Activated CD4-positive, alpha-beta T cell treated with anti-CD3 and anti-CD28 coated beads, Interleukin-2, amount 50 U/mL, for 4 hours (primary cell): ENCODE measurements at regions not wholly inside any gene's neighbourhood (a gene's known extent, or its start where the extent isn't known, plus 50 kb on each side); places are given as distances from the start of the nearest gene placed in this dataset.

Experiments
- DNase-seq, 2 experiments: peaks; one replicate each; pipeline ENCODE4 v3.0.0-alpha.2; 2020

DNA sequence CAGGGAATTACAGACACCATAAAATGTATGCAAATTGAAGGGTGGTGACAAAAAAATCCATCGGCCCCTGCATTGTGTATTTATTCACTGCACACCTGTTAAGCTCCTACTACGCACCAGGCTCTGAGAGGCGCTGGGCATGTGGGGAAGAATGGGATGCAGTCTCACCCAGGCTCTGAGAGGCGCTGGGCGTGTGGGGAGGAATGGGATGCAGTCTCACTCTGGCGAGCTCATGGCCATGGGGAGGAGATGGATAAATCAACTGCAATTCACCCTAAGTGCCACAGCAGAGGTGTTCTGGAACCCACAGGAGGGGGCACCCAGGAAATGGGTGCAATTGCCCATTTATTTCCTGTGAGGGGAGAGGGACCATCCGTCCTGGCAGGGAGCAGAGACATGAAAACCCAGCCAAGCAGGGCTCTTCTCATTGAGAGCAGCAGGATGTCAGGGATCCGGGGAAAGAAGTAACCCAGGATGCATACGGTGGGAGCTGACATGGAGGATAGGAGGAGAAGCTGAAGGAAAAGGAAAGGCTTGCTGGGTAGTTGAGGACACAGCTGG, 798.7 kb downstream of the TBC1D22A start:
- no peak for DNase-seq

DNA sequence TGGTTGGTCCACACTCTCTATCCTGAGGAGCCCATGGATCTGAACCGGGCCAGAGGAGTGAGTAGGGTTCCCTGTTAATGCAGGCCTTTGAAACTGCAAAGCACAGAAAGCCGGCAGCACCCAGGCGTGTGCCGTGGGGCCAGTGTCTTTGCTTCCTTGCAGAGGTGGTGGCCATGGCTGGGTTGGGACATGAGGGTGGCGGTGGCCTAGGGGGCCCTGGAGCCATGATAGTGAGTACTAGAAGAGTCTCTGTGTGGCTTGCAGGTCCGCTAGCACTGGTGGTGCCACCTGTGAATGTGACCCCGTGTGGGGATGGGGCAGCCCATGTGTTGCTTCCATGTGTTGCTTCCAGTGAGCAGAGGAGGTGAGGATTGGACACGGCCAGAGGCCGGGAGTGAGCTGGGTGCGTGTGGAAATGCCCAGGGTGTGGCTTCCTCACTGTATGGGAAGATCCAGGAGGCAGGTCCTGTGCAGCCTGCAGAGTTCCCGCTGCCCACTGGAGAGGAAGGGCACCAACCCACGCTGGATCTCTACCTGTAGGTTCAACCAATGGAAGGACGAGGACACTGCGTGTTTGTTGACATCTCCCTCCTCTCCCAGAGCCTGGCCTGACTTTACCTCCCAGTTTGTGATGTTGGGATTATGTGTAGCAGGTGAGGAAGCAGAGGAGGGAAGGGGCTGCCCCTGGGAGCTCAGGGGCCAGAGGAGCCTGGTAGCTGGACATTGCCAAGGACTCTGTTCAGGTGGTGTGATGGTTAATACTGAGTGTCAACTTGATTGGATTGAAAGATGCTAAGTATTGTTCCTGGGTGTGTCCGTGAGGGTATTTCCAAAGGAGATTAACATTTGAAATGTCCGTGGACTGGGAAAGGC, 796.6 kb downstream of the TBC1D22A start:
- DNase-seq, result no peak

GRCh38 chr22:47556473-47556872, 794.0 kb downstream of the TBC1D22A start:
- no peak for DNase-seq

DNA sequence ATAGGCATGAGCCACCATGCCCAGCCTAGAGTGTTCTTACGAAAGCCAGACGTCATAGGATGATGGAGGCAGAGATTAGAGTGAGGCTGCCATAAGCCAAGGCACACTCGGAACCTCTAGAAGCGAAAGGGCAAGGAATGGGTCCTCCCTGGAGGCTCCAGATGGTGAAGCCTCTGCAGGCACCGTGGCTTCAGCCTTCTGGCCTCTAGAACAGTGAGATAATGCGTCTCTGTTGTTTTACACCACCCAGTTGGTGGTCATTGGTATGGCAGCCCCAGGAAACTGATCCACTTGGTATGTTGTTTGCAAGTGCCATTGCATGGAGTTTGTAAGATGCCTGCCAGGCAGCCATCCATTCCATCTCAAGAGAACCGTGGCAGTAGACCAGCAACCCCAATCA, 791.0 kb downstream of the TBC1D22A start:
- no peak for DNase-seq

- no peak for DNase-seq
These were observed 790.2 kb downstream of the TBC1D22A start for GRCh38 chr22:47552541-47553205.

DNA sequence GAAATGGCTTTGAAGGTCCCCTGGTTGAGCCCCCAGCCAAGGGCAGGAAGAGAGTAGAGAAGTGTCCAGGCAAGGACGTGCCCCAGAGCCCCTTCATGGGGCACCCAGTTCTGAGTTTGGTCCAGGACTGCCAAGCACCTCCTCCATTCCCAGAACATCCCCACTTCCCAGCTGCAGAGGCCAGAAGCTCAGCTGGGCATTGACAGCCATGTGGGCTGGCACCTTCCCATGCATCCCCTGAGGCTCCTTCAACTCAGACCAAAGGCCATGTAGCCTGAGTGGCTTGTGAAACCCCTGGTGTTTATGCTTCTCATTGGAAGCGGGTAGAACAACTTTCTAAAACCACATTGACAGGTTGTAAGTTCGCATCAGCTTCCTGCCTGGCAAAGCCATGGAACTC, 789.6 kb downstream of the TBC1D22A start:
- DNase-seq, result no peak

DNA sequence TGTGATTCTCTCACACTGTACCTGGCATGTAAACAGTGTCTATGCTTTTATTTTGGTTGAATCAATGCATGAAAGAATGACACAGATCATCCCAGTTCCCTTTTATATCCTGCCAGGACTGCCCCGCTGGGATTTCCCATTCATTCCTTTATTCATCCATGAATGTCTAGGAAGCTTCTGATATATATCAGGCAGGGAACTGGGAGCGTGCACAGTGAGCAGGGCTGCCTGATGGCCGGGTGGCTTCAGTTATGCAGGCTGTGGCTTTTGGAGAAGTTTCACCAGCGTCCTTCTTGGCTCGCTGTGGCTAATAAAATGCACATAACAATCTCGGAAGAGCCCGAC, 789.0 kb downstream of the TBC1D22A start:
- no peak for DNase-seq

DNA sequence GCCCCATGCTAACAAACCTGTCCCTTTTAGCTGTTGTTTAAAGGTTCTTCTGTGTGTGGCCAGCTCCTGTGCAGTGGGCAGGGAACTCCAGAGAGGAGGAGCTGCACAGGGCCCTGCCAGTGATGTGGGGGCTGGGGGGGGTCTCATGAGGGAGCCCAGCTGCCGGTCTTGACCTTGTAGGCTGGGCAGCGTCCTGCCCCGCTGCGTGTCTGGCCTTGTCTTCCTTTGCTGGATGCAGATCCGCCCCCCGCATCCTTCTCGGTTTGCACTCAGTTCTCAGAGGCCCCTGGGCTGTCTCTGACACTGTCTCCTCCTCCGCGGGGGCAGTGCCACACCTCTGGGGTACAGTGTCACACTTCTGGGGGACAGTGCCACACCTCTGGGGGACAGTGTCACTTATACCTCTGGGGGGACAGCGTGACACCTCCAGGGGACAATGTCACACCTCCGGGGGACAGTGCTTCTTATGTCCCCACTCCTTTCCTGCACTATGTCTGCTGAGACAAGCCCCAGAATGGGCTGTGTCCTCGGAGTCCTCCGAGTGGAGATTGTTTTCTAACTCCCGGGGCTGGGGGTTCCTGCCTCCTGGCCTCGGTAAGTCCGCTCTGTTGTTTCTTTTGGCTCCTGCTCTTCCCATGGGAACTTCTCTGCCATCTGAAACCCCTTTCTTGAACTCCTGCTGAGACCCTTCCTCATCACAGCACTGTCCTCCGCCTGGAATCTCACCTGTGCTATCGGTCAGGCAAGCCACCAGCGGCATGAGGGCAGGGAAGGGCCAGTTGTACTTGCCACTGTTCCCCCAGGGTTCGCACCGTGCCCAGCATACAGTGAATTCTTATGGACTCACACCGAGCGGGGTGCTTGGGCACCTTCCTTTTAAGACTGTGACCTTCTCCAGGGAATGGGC, 788.3 kb downstream of the TBC1D22A start:
- no peak for DNase-seq

DNA sequence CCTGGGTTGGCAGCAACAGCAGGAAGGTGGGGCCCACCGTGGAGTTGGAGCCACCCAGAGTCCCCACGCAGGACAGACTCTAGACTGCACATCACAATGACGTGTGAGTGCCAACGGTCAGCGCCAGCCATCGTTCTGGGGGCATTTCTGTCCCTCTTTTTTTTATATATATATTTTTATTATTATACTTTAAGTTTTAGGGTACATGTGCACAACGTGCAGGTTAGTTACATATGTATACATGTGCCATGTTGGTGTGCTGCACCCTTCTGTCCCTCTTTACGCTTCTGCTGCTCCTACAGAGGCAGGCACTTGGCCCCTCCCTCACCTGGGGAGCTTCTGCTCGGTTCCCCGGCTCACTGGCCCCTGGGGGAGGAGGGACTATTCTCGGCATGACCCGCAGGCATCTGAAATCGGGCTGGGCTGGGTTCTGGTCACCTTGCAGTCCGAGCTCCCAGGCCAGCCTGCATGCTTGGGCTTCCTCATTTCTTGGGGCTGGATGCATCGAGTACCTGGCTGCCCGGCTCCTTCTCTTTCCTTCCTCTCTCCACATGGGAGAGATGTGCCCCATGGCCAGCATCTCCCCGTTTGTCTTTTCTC, 787.4 kb downstream of the TBC1D22A start:
- DNase-seq, result no peak

DNA sequence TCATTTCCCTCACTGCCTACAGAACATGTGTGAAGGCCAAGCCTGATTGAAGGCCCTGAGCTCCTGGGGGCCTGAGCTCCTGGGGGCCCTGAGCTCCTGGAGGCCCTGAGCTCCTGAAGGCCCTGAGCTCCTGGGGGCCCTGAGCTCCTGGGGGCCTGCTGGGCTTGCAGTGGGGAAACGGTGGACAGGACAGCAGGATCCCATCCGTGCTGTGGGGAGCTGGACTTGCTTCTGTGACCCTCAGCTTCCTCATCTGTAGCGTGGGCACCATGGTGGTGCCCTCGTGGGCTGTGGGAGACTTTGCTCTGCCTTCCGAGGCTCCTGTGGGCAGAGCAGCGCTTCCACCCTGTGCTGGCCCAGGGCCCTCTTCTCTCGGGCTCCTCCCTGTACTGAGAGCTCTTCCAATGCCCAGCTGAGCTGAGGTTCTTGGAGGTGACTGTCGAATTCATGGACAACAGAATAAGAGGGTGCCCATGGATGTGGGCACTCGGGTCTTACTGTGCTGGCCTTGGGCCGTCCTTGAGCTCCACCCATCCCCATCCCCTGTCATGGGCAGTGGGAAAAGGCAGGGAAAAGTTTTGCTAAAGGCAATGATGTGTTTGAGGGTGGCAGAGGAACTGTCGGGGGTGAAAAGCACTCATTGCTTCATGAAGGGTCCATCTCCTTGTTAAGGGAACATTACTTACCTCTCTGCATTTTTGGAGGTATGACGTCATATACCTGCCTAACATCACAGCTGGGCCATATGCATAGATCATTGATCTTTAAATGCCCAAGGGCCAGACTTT, 786.7 kb downstream of the TBC1D22A start:
- DNase-seq, result no peak

DNA sequence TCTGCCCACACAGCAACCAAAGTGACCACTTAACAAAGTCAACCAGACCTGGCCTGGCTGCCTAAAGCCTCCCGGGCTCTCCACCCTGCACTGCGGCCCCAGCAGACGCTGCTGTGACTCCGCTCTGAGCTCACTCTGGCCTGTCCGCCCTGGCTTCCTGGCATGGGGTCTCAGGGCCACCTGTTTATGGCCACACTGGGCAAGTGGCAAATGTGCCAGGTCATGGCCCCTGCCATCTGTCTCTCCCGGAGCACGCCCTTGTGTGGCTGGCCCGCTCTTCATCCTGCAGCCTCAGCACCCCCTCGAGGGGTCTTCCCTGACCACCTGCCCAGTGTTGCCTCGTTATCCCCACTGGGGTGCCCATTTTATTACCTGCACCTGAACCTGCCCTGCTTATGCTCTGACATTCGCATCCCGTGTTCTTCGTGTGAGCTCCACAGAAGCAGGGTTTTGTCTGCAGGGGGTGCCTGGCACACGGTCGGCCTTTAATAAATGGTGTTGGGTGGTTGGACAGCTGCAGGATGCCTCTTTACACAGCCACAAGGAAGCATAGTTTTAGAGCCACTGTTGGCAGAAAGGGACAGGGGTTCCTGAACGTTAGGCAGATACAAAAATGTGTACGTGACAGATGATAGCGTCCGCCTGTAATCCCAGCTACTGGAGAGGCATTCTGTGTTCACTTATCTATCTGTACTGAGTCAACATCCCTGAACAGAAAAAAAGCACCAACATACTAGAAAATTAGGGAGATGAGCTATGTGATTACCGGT, 785.6 kb downstream of the TBC1D22A start:
- DNase-seq, result no peak

GRCh38 chr22:47547239-47547661, 784.8 kb downstream of the TBC1D22A start:
- no peak for DNase-seq

- DNase-seq, result no peak
These were observed 782.2 kb downstream of the TBC1D22A start for GRCh38 chr22:47544696-47545095.

- DNase-seq, result no peak
These were observed 781.0 kb downstream of the TBC1D22A start for GRCh38 chr22:47543447-47543846.

- DNase-seq, result no peak
These were observed 777.6 kb downstream of the TBC1D22A start for GRCh38 chr22:47540011-47540410.

DNA sequence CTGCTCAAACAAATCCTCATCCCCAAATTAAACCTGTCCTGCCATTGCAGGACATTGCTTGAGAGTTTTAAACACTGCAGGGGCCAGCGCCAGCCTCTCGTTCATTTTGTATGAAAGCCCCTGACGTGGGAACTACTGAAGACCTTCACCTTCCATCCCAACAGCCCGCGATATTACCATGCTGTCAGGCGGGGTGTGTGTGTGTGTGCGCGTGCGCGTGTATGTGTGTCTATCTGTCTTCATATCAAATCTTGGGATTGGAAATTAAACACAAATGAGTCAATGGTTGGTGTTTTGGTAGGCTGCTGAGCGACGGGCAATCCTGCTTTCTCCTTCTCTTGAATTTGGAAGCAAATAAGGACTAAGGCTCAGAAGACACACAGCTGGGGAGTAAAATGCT, 776.9 kb downstream of the TBC1D22A start:
- no peak for DNase-seq

- no peak for DNase-seq
These were observed 773.2 kb downstream of the TBC1D22A start for GRCh38 chr22:47535681-47536080.

DNA sequence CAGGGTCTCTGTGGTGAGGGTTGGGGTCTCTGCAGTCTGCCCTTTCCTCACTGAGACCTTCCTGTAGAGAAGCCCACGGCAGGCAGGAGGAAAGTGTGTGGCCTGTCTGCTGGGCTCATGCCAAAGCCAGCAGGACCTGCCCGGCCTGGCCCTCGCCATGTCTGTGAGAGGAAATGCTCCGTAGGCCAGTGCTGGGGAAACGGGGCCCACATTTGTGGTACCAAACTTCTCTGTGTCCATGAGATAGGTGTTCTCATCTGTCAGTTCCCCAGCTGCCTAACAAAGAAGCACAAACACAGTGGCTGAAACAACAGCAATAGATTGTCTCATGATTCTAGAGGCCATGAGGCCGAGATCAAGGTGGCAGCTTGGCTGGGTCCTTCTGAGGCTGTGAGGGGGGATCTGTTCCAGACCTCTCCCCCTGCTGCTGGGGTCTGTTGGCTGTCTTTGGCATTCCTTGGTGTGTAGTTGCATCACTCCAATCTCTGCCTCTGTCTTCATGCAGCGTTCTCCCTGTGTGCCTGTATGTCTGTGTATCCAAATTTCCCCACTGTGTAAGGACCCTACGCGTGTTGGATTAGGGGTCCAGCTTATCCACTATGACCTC, 772.5 kb downstream of the TBC1D22A start:
- DNase-seq, result no peak

GRCh38 chr22:47533961-47534803, 771.7 kb downstream of the TBC1D22A start:
- DNase-seq, result no peak

GRCh38 chr22:47517062-47517461, 754.6 kb downstream of the TBC1D22A start:
- DNase-seq, result no peak
